ENCODE measurements at regions not wholly inside any gene's neighbourhood (a gene's known extent, or its start where the extent isn't known, plus 50 kb on each side); places are given as distances from the start of the nearest gene placed in this dataset.

- DNase-seq (ENCODE audit: low spot score) = no peak
These were observed 157.1 kb upstream of the IFNG-AS1 start for GRCh38 chr12:67832155-67832554.

GRCh38 chr12:67833602-67834001 lies 155.6 kb upstream of the IFNG-AS1 start:
- no peak for DNase-seq (ENCODE audit: low spot score)

GRCh38 chr12:67837876-67838275 lies 151.4 kb upstream of the IFNG-AS1 start:
- DNase-seq (ENCODE audit: low spot score) = no peak

GRCh38 chr12:67842124-67842523 lies 147.1 kb upstream of the IFNG-AS1 start:
- DNase-seq (ENCODE audit: low spot score) = no peak

GRCh38 chr12:67843257-67843656 lies 146.0 kb upstream of the IFNG-AS1 start:
- DNase-seq (ENCODE audit: low spot score) = no peak

GRCh38 chr12:67852701-67853100 lies 136.5 kb upstream of the IFNG-AS1 start:
- DNase-seq (ENCODE audit: low spot score) = no peak

GRCh38 chr12:67853204-67853603 lies 136.0 kb upstream of the IFNG-AS1 start:
- no peak for DNase-seq (ENCODE audit: low spot score)

- no peak for DNase-seq (ENCODE audit: low spot score)
These were observed 134.9 kb upstream of the IFNG-AS1 start for GRCh38 chr12:67854351-67854750.

GRCh38 chr12:67855103-67855502 lies 134.1 kb upstream of the IFNG-AS1 start:
- no peak for DNase-seq (ENCODE audit: low spot score)

GRCh38 chr12:67871231-67871630 lies 118.0 kb upstream of the IFNG-AS1 start:
- no peak for DNase-seq (ENCODE audit: low spot score)

GRCh38 chr12:67873355-67873754 lies 115.9 kb upstream of the IFNG-AS1 start:
- DNase-seq (ENCODE audit: low spot score) = no peak

- no peak for DNase-seq (ENCODE audit: low spot score)
These were observed 112.8 kb upstream of the IFNG-AS1 start for GRCh38 chr12:67876305-67876915.

GRCh38 chr12:67877727-67878126 lies 111.5 kb upstream of the IFNG-AS1 start:
- DNase-seq (ENCODE audit: low spot score) = no peak

GRCh38 chr12:67879937-67880336 lies 109.3 kb upstream of the IFNG-AS1 start:
- DNase-seq (ENCODE audit: low spot score) = no peak

GRCh38 chr12:67881565-67881964 lies 107.7 kb upstream of the IFNG-AS1 start:
- no peak for DNase-seq (ENCODE audit: low spot score)

GRCh38 chr12:67884596-67884995 lies 104.7 kb upstream of the IFNG-AS1 start:
- DNase-seq (ENCODE audit: low spot score) = no peak

GRCh38 chr12:67885375-67886169 lies 103.7 kb upstream of the IFNG-AS1 start:
- DNase-seq (ENCODE audit: low spot score) = peak; percentile 22

- DNase-seq (ENCODE audit: low spot score) = no peak
These were observed 102.2 kb upstream of the IFNG-AS1 start for GRCh38 chr12:67887065-67887464.

- DNase-seq (ENCODE audit: low spot score) = no peak
These were observed 99.3 kb upstream of the IFNG-AS1 start for GRCh38 chr12:67889931-67890330.

GRCh38 chr12:67890726-67891258 lies 98.5 kb upstream of the IFNG-AS1 start:
- no peak for DNase-seq (ENCODE audit: low spot score)

- no peak for DNase-seq (ENCODE audit: low spot score)
These were observed 97.7 kb upstream of the IFNG-AS1 start for GRCh38 chr12:67891596-67891995.

GRCh38 chr12:67892259-67893021 lies 96.8 kb upstream of the IFNG-AS1 start:
- DNase-seq (ENCODE audit: low spot score) = no peak
